Thymus (tissue), 11 donors: ENCODE measurements at regions not wholly inside any gene's neighbourhood (a gene's known extent, or its start where the extent isn't known, plus 50 kb on each side); places are given as distances from the start of the nearest gene placed in this dataset.

Source experiments
- DNase-seq, 9 donors: peaks; one replicate each; pipeline ENCODE4 v3.0.0-alpha.2; 2013; ENCODE audit warnings: low spot score in 9 of 9, low read depth in 6 of 9, missing footprints in 1 of 9
- H3K27ac ChIP-seq, 2 donors: one replicate each; pipeline ENCODE4 v1.5.1; 2013; ENCODE audit warnings: control low read depth in 1 of 2, low read depth in 1 of 2, low read length in 1 of 2, mild to moderate bottlenecking in 1 of 2, moderate library complexity in 1 of 2
- H3K27me3 ChIP-seq, 2 donors: one replicate each; pipeline ENCODE4 v1.5.1; 2013; ENCODE audit warnings: low read length in 1 of 2; ENCODE audit not compliant: control insufficient read depth in 2 of 2, insufficient read depth in 1 of 2
- H3K36me3 ChIP-seq, 2 donors: one replicate each; pipeline ENCODE4 v1.5.1; 2013; ENCODE audit warnings: low read length in 1 of 2, mild to moderate bottlenecking in 1 of 2, moderate library complexity in 1 of 2; ENCODE audit not compliant: control insufficient read depth in 2 of 2, insufficient read depth in 2 of 2
- H3K4me1 ChIP-seq, 2 donors: one replicate each; pipeline ENCODE4 v1.5.1; 2013; ENCODE audit warnings: low read length in 2 of 2; ENCODE audit not compliant: control insufficient read depth in 2 of 2, insufficient read depth in 2 of 2
- H3K4me3 ChIP-seq, 2 donors: one replicate each; pipeline ENCODE4 v1.5.1; 2013; ENCODE audit warnings: low read length in 2 of 2, control low read depth in 1 of 2, mild to moderate bottlenecking in 1 of 2
- H3K9me3 ChIP-seq, 2 donors: one replicate each; pipeline ENCODE4 v1.5.1; 2013; ENCODE audit warnings: low read length in 1 of 2, mild to moderate bottlenecking in 1 of 2; ENCODE audit not compliant: control insufficient read depth in 2 of 2, insufficient read depth in 1 of 2
- WGBS: extraction: QIAGEN DNeasy Blood & Tissue Kit; methylation state at CpG from one replicate; pipeline ENCODE4 v1.1.7; 2013; 5-methylcytosine and 5-hydroxymethylcytosine counted together
- donor health status: healthy.

GRCh38 chr5:105330185-105330584 lies 1767.6 kb upstream of the NUDT12 start:
- Histone ChIP-seq H3K27ac (no peak overlapping the region), H3K4me1 (no peaks in the 10 kb centered on the region), H3K9me3 (peaks cover 0 to 2% of the 10 kb centered on the region in 2 donors), H3K27me3 (no peaks in the 10 kb centered on the region), H3K36me3 (no peaks in the 10 kb centered on the region), H3K4me3 (no peak overlapping the region)
- whole genome bisulfite sequencing: 94% methylated on average over 1 of the region's 1 CpG
- DNase-seq: no peak

- H3K27ac ChIP-seq: no peak overlapping the region
- H3K4me3 ChIP-seq: no peak overlapping the region
- H3K27me3 ChIP-seq: no peaks in the 10 kb centered on the region
- H3K9me3 ChIP-seq: no peaks in the 10 kb centered on the region
- no peaks in the 10 kb centered on the region for H3K36me3 ChIP-seq
- WGBS: 97% methylated on average over 1 of the region's 1 CpG
- DNase-seq: no peak
- no peaks in the 10 kb centered on the region for H3K4me1 ChIP-seq
Observed at GRCh38 chr5:105304859-105305258, 1742.3 kb upstream of the NUDT12 start.

- no peak for DNase-seq
- Histone ChIP-seq H3K36me3 (no peaks in the 10 kb centered on the region), H3K4me3 (no peak overlapping the region), H3K9me3 (no peaks in the 10 kb centered on the region), H3K4me1 (no peaks in the 10 kb centered on the region), H3K27me3 (no peaks in the 10 kb centered on the region), H3K27ac (no peak overlapping the region)
Observed at GRCh38 chr5:105288946-105289345, 1726.4 kb upstream of the NUDT12 start.

- H3K4me1 ChIP-seq: no peaks in the 10 kb centered on the region
- no peak for DNase-seq
- H3K36me3 ChIP-seq: no peaks in the 10 kb centered on the region
- H3K9me3 ChIP-seq: no peaks in the 10 kb centered on the region
- no peaks in the 10 kb centered on the region for H3K27me3 ChIP-seq
- H3K27ac ChIP-seq: no peak overlapping the region
- H3K4me3 ChIP-seq: no peak overlapping the region
Observed at GRCh38 chr5:105283134-105283533, 1720.5 kb upstream of the NUDT12 start.

- Histone ChIP-seq H3K4me3 (no peak overlapping the region), H3K27ac (no peak overlapping the region), H3K9me3 (no peaks in the 10 kb centered on the region), H3K27me3 (no peaks in the 10 kb centered on the region), H3K4me1 (no peaks in the 10 kb centered on the region), H3K36me3 (no peaks in the 10 kb centered on the region)
- 81% methylated on average over 1 of the region's 1 CpG for WGBS
- DNase-seq: no peak
Observed at GRCh38 chr5:105274079-105274478, 1711.5 kb upstream of the NUDT12 start.

GRCh38 chr5:105263515-105263914 lies 1700.9 kb upstream of the NUDT12 start:
- WGBS: 94% methylated on average over 1 of the region's 1 CpG
- no peak for DNase-seq
- no peaks in the 10 kb centered on the region for H3K9me3 ChIP-seq

GRCh38 chr5:105259581-105260217 lies 1697.1 kb upstream of the NUDT12 start:
- Histone ChIP-seq H3K27me3 (no peaks in the 10 kb centered on the region), H3K4me3 (no peak overlapping the region), H3K36me3 (no peaks in the 10 kb centered on the region), H3K4me1 (no peaks in the 10 kb centered on the region), H3K27ac (no peak overlapping the region), H3K9me3 (no peaks in the 10 kb centered on the region)
- WGBS: 93% methylated on average over 5 of the region's 5 CpGs
- no peak for DNase-seq

More at GRCh38 chr5:105263515-105263914, 1700.9 kb upstream of the NUDT12 start:
- Histone ChIP-seq H3K4me3 (no peak overlapping the region), H3K4me1 (no peaks in the 10 kb centered on the region), H3K27ac (no peak overlapping the region), H3K27me3 (no peaks in the 10 kb centered on the region), H3K36me3 (no peaks in the 10 kb centered on the region)

- no peaks in the 10 kb centered on the region for H3K4me1 ChIP-seq
- no peak for DNase-seq
- no peak overlapping the region for H3K27ac ChIP-seq
- no peaks in the 10 kb centered on the region for H3K36me3 ChIP-seq
- H3K4me3 ChIP-seq: no peak overlapping the region
- no peaks in the 10 kb centered on the region for H3K27me3 ChIP-seq
- WGBS: 83% methylated on average over 3 of the region's 3 CpGs
- H3K9me3 ChIP-seq: no peaks in the 10 kb centered on the region
Observed at GRCh38 chr5:105238561-105238960, 1676.0 kb upstream of the NUDT12 start.

GRCh38 chr5:105230516-105231157 lies 1668.0 kb upstream of the NUDT12 start:
- Histone ChIP-seq H3K27ac (no peak overlapping the region), H3K36me3 (no peaks in the 10 kb centered on the region), H3K4me3 (no peak overlapping the region), H3K9me3 (no peaks in the 10 kb centered on the region), H3K27me3 (no peaks in the 10 kb centered on the region), H3K4me1 (no peaks in the 10 kb centered on the region)
- DNase-seq: no peak
- WGBS: 80% methylated on average over 4 of the region's 4 CpGs
